ENCODE measurements at regions not wholly inside any gene's neighbourhood (a gene's known extent, or its start where the extent isn't known, plus 50 kb on each side); places are given as distances from the start of the nearest gene placed in this dataset.

DNA sequence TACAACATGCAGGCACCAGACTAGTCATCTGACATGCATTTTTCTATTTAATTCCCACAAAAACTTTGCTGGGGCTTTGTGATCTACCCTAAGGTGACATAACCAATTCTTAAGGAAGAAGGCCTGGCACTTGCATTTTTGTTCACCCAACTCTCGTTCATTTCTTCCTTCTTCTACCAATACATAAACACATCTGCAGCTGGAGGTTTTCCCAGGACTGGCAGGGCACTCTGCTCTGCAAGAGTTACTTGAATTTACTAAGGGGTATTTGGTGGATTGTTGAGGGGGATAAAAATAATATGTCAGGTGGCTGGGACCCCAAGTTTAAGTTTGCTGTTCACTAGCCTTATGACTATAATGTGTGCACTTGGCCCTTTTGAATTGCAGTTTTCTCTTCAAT, 111.4 kb upstream of the TRIB2 start:
- TF ChIP-seq, protein P1, sequence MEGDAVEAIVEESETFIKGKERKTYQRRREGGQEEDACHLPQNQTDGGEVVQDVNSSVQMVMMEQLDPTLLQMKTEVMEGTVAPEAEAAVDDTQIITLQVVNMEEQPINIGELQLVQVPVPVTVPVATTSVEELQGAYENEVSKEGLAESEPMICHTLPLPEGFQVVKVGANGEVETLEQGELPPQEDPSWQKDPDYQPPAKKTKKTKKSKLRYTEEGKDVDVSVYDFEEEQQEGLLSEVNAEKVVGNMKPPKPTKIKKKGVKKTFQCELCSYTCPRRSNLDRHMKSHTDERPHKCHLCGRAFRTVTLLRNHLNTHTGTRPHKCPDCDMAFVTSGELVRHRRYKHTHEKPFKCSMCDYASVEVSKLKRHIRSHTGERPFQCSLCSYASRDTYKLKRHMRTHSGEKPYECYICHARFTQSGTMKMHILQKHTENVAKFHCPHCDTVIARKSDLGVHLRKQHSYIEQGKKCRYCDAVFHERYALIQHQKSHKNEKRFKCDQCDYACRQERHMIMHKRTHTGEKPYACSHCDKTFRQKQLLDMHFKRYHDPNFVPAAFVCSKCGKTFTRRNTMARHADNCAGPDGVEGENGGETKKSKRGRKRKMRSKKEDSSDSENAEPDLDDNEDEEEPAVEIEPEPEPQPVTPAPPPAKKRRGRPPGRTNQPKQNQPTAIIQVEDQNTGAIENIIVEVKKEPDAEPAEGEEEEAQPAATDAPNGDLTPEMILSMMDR (IDR thresholded peaks at IDR 0.05) = no peak
- TF ChIP-seq POLR2AphosphoS5 (IDR thresholded peaks at IDR 0.05; ENCODE audit: insufficient read depth in 1 of 2, low read depth in 1 of 2) (no peak), POLR2A (IDR thresholded peaks at IDR 0.05) (no peak)
